HepG2 (cell line): ENCODE measurements at regions not wholly inside any gene's neighbourhood (a gene's known extent, or its start where the extent isn't known, plus 50 kb on each side); places are given as distances from the start of the nearest gene placed in this dataset.

Experiments used
- ATAC-seq: fragments of 200-7000 bp; cut with Tn5 transposase; 3 replicates; pipeline ENCODE4 v1.9.1; 2020; ENCODE audit warnings: mild to moderate bottlenecking, moderate library complexity
- BruUV-seq: library from RNA; stranded (reverse); fragments of 400-500 nt; replicated peaks from 2 replicates; lab custom pipeline; 2021; lab: Mats Ljungman, UMichigan
- CTCF ChIA-PET: fragments of 300-600 bp; formaldehyde crosslinking; extraction: SDS; loops from one replicate; lab custom pipeline; 2021; ENCODE audit warnings: low total read pairs, inconsistent platforms, low intra/inter-chr PET ratio; lab: Yijun Ruan, JAX
- POLR2A ChIA-PET: fragments of 350-600 bp; sonication (Branson Sonifier 250); formaldehyde crosslinking; loops from one replicate; lab custom pipeline; 2020; ENCODE audit warnings: antibody characterized with exemption, inconsistent platforms; lab: Yijun Ruan, JAX
- DNase-seq: peaks from one replicate; pipeline ENCODE4 v3.0.0-alpha.2; 2015; ENCODE audit warnings: low spot score
- FAIRE-seq: peaks from 3 replicates; lab custom pipeline; 2011; peaks lifted over from hg19 to GRCh38; lab: Jason Lieb, UNC
- H2AFZ ChIP-seq: one replicate; pipeline ENCODE4 v1.6.1; 2011; ENCODE audit warnings: low read length, inconsistent platforms
- H3K27ac ChIP-seq: fragments of 300-600 bp; 3 replicates; pipeline ENCODE4 v1.8.0; 2011; ENCODE audit warnings: mixed run types, mild to moderate bottlenecking, mixed read lengths, low read length, inconsistent platforms; ENCODE audit not compliant: insufficient read depth; ENCODE audit errors: extremely low read length
- H3K27me3 ChIP-seq, 2 experiments: fragments of 200-600 bp in 1 of 2; 2 replicates in 1 of 2; 3 replicates in 1 of 2; pipeline versions ENCODE4 v1.6.0 to v1.8.0; 2011; ENCODE audit warnings: low read length in 2 of 2, mild to moderate bottlenecking in 2 of 2, moderate library complexity in 2 of 2, inconsistent platforms in 1 of 2; ENCODE audit not compliant: insufficient read depth in 2 of 2, control insufficient read depth in 1 of 2
- H3K36me3 ChIP-seq, 2 experiments: fragments of 200-600 bp in 1 of 2; replicated peaks in 1 of 2; 2 replicates in 1 of 2; 3 replicates in 1 of 2; pipeline versions ENCODE4 v1.5.1 to v1.8.0; 2011; ENCODE audit warnings: low read length in 2 of 2, inconsistent platforms in 1 of 2; ENCODE audit not compliant: insufficient read depth in 2 of 2, control insufficient read depth in 1 of 2
- H3K4me1 ChIP-seq: 2 replicates; pipeline ENCODE4 v1.5.1; 2012; ENCODE audit warnings: low read length, inconsistent platforms; ENCODE audit not compliant: insufficient read depth
- H3K4me2 ChIP-seq: 2 replicates; pipeline ENCODE4 v1.6.0; 2011; ENCODE audit warnings: low read depth, low read length, inconsistent platforms
- H3K4me3 ChIP-seq, 3 experiments: fragments of 200-600 bp in 1 of 3; sonication (generic), shearing (Covaris generic) in 1 of 3; replicated peaks in 1 of 3; 2 replicates each; pipeline ENCODE4 v1.5.1; 2011 to 2016; ENCODE audit warnings: low read length in 3 of 3, inconsistent platforms in 2 of 3, low read depth in 2 of 3, mild to moderate bottlenecking in 2 of 3, control low read depth in 1 of 3, mixed read lengths in 1 of 3; ENCODE audit not compliant: insufficient read depth in 1 of 3
- H3K79me2 ChIP-seq: one replicate; pipeline ENCODE4 v1.6.1; 2011; ENCODE audit warnings: low read length, inconsistent platforms; ENCODE audit not compliant: insufficient read depth
- H3K9ac ChIP-seq: 2 replicates; pipeline ENCODE4 v1.6.0; 2011; ENCODE audit warnings: mild to moderate bottlenecking, low read depth, low read length, inconsistent platforms; ENCODE audit not compliant: insufficient read depth
- H3K9me3 ChIP-seq: 2 replicates; pipeline ENCODE4 v1.5.1; 2012; ENCODE audit warnings: mild to moderate bottlenecking, low read length
- H4K20me1 ChIP-seq: 2 replicates; pipeline ENCODE4 v1.6.0; 2011; ENCODE audit warnings: inconsistent platforms, mild to moderate bottlenecking, low read length, moderate library complexity; ENCODE audit not compliant: insufficient read depth
- GPN1 ChIP-seq: sonication (generic); formaldehyde crosslinking; IDR thresholded peaks from 2 replicates; pipeline ENCODE4 v1.5.1; 2020; ENCODE audit warnings: missing genetic modification reagents, borderline replicate concordance
- HCFC1 ChIP-seq: fragments of 150-350 bp; IDR thresholded peaks from 2 replicates; pipeline ENCODE4 v1.6.1; 2014; ENCODE audit warnings: low read depth, low read length
- HMG20B ChIP-seq: conservative IDR thresholded peaks from 2 replicates; pipeline ENCODE4 v1.6.1; 2016; ENCODE audit warnings: missing genetic modification reagents, missing compliant biosample characterization
- HNF4G ChIP-seq, 2 experiments: sonication (generic) in 1 of 2; formaldehyde crosslinking in 1 of 2; IDR thresholded peaks; 2 replicates each; pipeline versions ENCODE4 v1.4.0 to v1.6.1; 2011 to 2020; ENCODE audit warnings: borderline replicate concordance in 2 of 2, low read depth in 2 of 2, mild to moderate bottlenecking in 2 of 2, low read length in 1 of 2, missing genetic modification reagents in 1 of 2, moderate library complexity in 1 of 2
- JUNB ChIP-seq: sonication (generic); formaldehyde crosslinking; IDR thresholded peaks from 2 replicates; pipeline ENCODE4 v1.8.0; 2022; ENCODE audit warnings: missing genetic modification reagents, mild to moderate bottlenecking, borderline replicate concordance
- MEIS1 ChIP-seq: sonication (generic); formaldehyde crosslinking; IDR thresholded peaks from 2 replicates; pipeline ENCODE4 v1.9.0; 2021; ENCODE audit warnings: mild to moderate bottlenecking, missing genetic modification reagents, moderate library complexity, borderline replicate concordance
- TBX2 ChIP-seq: sonication (generic); formaldehyde crosslinking; IDR thresholded peaks from 2 replicates; pipeline ENCODE4 v1.5.0; 2020; ENCODE audit warnings: missing genetic modification reagents, mild to moderate bottlenecking, borderline replicate concordance
- ZNF292 ChIP-seq: sonication (generic); formaldehyde crosslinking; IDR thresholded peaks from 2 replicates; pipeline ENCODE4 v1.8.1; 2022; ENCODE audit warnings: mild to moderate bottlenecking, low read depth, missing genetic modification reagents, borderline replicate concordance
- ZNF446 ChIP-seq: sonication (generic); formaldehyde crosslinking; IDR thresholded peaks from 2 replicates; pipeline ENCODE4 v1.5.0; 2020; ENCODE audit warnings: mild to moderate bottlenecking, missing genetic modification reagents
- WGBS: methylation state at CpG from one replicate; pipeline ENCODE4 v1.1.6; 2017; ENCODE audit warnings: low lambda C conversion rate; 5-methylcytosine and 5-hydroxymethylcytosine counted together
- in situ Hi-C: cut with HindIII; loops from 2 replicates; pipeline ENCODE4 v1.10.0; 2017; ENCODE audit warnings: low pct_unique_long_range_greater_than_20kb; ENCODE audit not compliant: extremely low pct_ligation_motif_present
- intact Hi-C: fragments of 100-400 bp; cut with micrococcal nuclease; formaldehyde crosslinking; loops from one replicate; pipeline ENCODE4 v1.10.0; 2022; ENCODE audit not compliant: unreplicated experiment
- TF ChIP-seq, protein P1 (sequence below): sonication (generic); formaldehyde crosslinking; IDR thresholded peaks from 2 replicates; pipeline ENCODE4 v1.5.0; 2020; ENCODE audit warnings: missing genetic modification reagents
- TF ChIP-seq, protein P2 (sequence below): sonication (generic); formaldehyde crosslinking; IDR thresholded peaks from 2 replicates; pipeline ENCODE4 v1.9.0; 2021; ENCODE audit warnings: missing genetic modification reagents, mild to moderate bottlenecking, borderline replicate concordance
- TF ChIP-seq, protein P3 (sequence below): sonication (generic); formaldehyde crosslinking; IDR thresholded peaks from 2 replicates; pipeline ENCODE4 v1.5.0; 2020; ENCODE audit warnings: mild to moderate bottlenecking, missing genetic modification reagents
- TF ChIP-seq, protein P4 (sequence below): IDR thresholded peaks from 2 replicates; pipeline ENCODE4 v1.6.1; 2016; ENCODE audit warnings: low read depth, borderline replicate concordance
- TF ChIP-seq, protein P5 (sequence below): sonication (generic); formaldehyde crosslinking; IDR thresholded peaks from 2 replicates; pipeline ENCODE4 v1.4.0; 2020; ENCODE audit warnings: mild to moderate bottlenecking, missing genetic modification reagents
- TF ChIP-seq, protein P6 (sequence below): sonication (generic); formaldehyde crosslinking; IDR thresholded peaks from 2 replicates; pipeline ENCODE4 v1.5.0; 2020; ENCODE audit warnings: missing genetic modification reagents
- TF ChIP-seq, protein P7 (sequence below): sonication (generic); formaldehyde crosslinking; IDR thresholded peaks from 2 replicates; pipeline ENCODE4 v1.4.0; 2020; ENCODE audit warnings: mild to moderate bottlenecking, missing genetic modification reagents

DNA sequence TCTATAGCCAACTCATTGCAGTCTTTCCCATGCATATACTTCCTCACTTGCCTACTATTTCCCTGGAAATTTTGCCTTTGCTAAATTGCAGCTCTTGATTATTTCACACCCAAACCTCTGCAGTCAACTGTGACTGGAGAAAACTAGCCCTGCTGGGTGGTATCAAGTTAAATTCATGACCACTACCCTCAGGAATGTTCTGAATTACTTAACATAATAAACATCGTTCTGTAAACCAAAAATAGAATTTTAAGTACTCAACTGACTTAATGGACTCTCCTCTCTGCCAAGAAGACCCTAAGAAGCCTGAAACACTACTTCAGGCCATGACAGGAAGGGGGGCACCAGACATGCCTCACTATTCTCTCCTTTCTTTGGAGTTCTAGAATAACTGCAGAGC, 1278.0 kb upstream of the GBE1 start:
- Histone ChIP-seq H3K4me2 (no peak overlapping the region), H4K20me1 (no peaks in the 10 kb centered on the region), H3K4me3 (no peak overlapping the region), H3K27ac (no peak overlapping the region), H3K4me1 (no peaks in the 10 kb centered on the region), H3K79me2 (no peaks in the 10 kb centered on the region), H3K36me3 (no peaks in the 10 kb centered on the region), H3K27me3 (no peaks in the 10 kb centered on the region), H2AFZ (no peak overlapping the region), H3K9me3 (no peaks in the 10 kb centered on the region), H3K9ac (no peak overlapping the region)
- FAIRE-seq (no peak), ATAC-seq (no peak), DNase-seq (no peak)
- intact Hi-C loops, result no loop called here
- no TSS peak for BruUV-seq
- CTCF ChIA-PET, result no interaction called here
- WGBS, result 5% methylated on average over 1 of the region's 1 CpG
- in situ Hi-C loops, result no loop called here
- POLR2A ChIA-PET, result no interaction called here
- no peak for TF ChIP-seq MEIS1 (CRISPR knock-in tag)
- TF ChIP-seq, protein P1, sequence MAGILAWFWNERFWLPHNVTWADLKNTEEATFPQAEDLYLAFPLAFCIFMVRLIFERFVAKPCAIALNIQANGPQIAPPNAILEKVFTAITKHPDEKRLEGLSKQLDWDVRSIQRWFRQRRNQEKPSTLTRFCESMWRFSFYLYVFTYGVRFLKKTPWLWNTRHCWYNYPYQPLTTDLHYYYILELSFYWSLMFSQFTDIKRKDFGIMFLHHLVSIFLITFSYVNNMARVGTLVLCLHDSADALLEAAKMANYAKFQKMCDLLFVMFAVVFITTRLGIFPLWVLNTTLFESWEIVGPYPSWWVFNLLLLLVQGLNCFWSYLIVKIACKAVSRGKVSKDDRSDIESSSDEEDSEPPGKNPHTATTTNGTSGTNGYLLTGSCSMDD (CRISPR knock-in tag), result no peak
- no peak for TF ChIP-seq ZNF446
- TF ChIP-seq HCFC1, result no peak
- TF ChIP-seq, protein P2, sequence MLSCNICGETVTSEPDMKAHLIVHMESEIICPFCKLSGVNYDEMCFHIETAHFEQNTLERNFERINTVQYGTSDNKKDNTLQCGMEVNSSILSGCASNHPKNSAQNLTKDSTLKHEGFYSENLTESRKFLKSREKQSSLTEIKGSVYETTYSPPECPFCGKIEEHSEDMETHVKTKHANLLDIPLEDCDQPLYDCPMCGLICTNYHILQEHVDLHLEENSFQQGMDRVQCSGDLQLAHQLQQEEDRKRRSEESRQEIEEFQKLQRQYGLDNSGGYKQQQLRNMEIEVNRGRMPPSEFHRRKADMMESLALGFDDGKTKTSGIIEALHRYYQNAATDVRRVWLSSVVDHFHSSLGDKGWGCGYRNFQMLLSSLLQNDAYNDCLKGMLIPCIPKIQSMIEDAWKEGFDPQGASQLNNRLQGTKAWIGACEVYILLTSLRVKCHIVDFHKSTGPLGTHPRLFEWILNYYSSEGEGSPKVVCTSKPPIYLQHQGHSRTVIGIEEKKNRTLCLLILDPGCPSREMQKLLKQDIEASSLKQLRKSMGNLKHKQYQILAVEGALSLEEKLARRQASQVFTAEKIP (CRISPR knock-in tag), result no peak
- TF ChIP-seq TBX2 (CRISPR knock-in tag), result no peak
- no peak for TF ChIP-seq HNF4G (IDR thresholded peaks at IDR 0.05; ENCODE audit: borderline replicate concordance, low read depth, low read length)
- no peak for TF ChIP-seq HNF4G (CRISPR knock-in tag; IDR thresholded peaks at IDR 0.05; ENCODE audit: borderline replicate concordance, low read depth)
- TF ChIP-seq HMG20B (CRISPR knock-in tag), result no peak
- TF ChIP-seq, protein P3, sequence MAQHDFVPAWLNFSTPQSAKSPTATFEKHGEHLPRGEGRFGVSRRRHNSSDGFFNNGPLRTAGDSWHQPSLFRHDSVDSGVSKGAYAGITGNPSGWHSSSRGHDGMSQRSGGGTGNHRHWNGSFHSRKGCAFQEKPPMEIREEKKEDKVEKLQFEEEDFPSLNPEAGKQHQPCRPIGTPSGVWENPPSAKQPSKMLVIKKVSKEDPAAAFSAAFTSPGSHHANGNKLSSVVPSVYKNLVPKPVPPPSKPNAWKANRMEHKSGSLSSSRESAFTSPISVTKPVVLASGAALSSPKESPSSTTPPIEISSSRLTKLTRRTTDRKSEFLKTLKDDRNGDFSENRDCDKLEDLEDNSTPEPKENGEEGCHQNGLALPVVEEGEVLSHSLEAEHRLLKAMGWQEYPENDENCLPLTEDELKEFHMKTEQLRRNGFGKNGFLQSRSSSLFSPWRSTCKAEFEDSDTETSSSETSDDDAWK (CRISPR knock-in tag), result no peak
- TF ChIP-seq, protein P4, sequence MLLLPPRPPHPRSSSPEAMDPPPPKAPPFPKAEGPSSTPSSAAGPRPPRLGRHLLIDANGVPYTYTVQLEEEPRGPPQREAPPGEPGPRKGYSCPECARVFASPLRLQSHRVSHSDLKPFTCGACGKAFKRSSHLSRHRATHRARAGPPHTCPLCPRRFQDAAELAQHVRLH, result no peak
- no peak for TF ChIP-seq GPN1
- TF ChIP-seq, protein P5, sequence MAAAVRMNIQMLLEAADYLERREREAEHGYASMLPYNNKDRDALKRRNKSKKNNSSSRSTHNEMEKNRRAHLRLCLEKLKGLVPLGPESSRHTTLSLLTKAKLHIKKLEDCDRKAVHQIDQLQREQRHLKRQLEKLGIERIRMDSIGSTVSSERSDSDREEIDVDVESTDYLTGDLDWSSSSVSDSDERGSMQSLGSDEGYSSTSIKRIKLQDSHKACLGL (CRISPR knock-in tag), result no peak
- TF ChIP-seq ZNF292, result no peak
- TF ChIP-seq, protein P6, sequence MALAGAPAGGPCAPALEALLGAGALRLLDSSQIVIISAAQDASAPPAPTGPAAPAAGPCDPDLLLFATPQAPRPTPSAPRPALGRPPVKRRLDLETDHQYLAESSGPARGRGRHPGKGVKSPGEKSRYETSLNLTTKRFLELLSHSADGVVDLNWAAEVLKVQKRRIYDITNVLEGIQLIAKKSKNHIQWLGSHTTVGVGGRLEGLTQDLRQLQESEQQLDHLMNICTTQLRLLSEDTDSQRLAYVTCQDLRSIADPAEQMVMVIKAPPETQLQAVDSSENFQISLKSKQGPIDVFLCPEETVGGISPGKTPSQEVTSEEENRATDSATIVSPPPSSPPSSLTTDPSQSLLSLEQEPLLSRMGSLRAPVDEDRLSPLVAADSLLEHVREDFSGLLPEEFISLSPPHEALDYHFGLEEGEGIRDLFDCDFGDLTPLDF (CRISPR knock-in tag), result no peak
- no peak for TF ChIP-seq JUNB
- TF ChIP-seq, protein P7, sequence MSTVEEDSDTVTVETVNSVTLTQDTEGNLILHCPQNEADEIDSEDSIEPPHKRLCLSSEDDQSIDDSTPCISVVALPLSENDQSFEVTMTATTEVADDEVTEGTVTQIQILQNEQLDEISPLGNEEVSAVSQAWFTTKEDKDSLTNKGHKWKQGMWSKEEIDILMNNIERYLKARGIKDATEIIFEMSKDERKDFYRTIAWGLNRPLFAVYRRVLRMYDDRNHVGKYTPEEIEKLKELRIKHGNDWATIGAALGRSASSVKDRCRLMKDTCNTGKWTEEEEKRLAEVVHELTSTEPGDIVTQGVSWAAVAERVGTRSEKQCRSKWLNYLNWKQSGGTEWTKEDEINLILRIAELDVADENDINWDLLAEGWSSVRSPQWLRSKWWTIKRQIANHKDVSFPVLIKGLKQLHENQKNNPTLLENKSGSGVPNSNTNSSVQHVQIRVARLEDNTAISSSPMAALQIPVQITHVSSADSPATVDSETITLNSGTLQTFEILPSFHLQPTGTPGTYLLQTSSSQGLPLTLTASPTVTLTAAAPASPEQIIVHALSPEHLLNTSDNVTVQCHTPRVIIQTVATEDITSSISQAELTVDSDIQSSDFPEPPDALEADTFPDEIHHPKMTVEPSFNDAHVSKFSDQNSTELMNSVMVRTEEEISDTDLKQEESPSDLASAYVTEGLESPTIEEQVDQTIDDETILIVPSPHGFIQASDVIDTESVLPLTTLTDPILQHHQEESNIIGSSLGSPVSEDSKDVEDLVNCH (CRISPR knock-in tag), result no peak
